Activated B cell treated with CpG ODN at 0.5 μM for 24 hours (primary cell): ENCODE measurements at regions not wholly inside any gene's neighbourhood (a gene's known extent, or its start where the extent isn't known, plus 50 kb on each side); places are given as distances from the start of the nearest gene placed in this dataset.

ENCODE experiments used
- ATAC-seq: fragments of 200-7000 bp; cut with Tn5 transposase; one replicate; pipeline ENCODE4 v1.10.0; 2021; ENCODE audit warnings: low read depth, mild to moderate bottlenecking, moderate library complexity
- CTCF ChIA-PET: fragments of 350-600 bp; sonication (Branson Sonifier 250); formaldehyde crosslinking; loops from one replicate; lab custom pipeline; 2021; ENCODE audit warnings: antibody characterized with exemption; lab: Charles Lee
- POLR2A ChIA-PET: fragments of 350-600 bp; sonication (Branson Sonifier 250); formaldehyde crosslinking; loops from one replicate; lab custom pipeline; 2021; ENCODE audit warnings: antibody characterized with exemption; lab: Charles Lee
- DNase-seq: peaks from one replicate; pipeline ENCODE4 v3.0.0; 2022
- H3K27ac Mint-ChIP-seq: one replicate; pipeline ENCODE4 v1.8.0; 2020; ENCODE audit warnings: mixed read lengths
- H3K27me3 Mint-ChIP-seq: one replicate; pipeline ENCODE4 v1.8.0; 2021; ENCODE audit warnings: mixed read lengths
- H3K36me3 Mint-ChIP-seq: one replicate; pipeline ENCODE4 v1.8.0; 2021; ENCODE audit warnings: low read depth, mixed read lengths
- H3K4me1 Mint-ChIP-seq: one replicate; pipeline ENCODE4 v1.8.0; 2021; ENCODE audit warnings: mixed read lengths
- H3K4me3 Mint-ChIP-seq: one replicate; pipeline ENCODE4 v1.8.0; 2020; ENCODE audit warnings: mild to moderate bottlenecking, mixed read lengths
- H3K9me3 Mint-ChIP-seq: one replicate; pipeline ENCODE4 v1.8.0; 2020; ENCODE audit warnings: mixed read lengths
- intact Hi-C: fragments of 100-400 bp; cut with micrococcal nuclease; formaldehyde crosslinking; loops from one replicate; pipeline ENCODE4 v1.15.1; 2024
- TF ChIP-seq, protein P1 (sequence below): fragments of 200-600 bp; IDR thresholded peaks from one replicate; pipeline ENCODE4 v1.8.0; 2022; ENCODE audit warnings: antibody characterized with exemption, mild to moderate bottlenecking

DNA sequence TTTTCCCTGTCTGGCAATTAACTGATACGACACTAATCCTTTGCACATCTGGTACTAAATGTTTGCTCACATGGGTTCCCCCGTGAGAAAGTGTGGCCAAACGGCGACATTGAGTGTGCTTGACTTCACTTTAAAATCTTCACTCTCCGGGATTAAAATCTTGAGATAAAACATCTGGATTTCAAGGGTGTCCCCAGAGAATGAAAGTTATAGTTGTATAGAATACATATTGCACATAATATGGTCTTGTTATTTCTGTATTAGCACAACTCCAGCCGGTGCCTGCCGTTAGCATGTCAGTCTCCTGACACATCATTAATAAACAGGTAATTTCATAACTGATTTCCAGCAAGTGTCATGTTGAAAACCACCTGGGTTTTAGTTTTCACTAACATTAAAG lies 749.0 kb upstream of the SOX9 start:
- TF ChIP-seq, protein P1, sequence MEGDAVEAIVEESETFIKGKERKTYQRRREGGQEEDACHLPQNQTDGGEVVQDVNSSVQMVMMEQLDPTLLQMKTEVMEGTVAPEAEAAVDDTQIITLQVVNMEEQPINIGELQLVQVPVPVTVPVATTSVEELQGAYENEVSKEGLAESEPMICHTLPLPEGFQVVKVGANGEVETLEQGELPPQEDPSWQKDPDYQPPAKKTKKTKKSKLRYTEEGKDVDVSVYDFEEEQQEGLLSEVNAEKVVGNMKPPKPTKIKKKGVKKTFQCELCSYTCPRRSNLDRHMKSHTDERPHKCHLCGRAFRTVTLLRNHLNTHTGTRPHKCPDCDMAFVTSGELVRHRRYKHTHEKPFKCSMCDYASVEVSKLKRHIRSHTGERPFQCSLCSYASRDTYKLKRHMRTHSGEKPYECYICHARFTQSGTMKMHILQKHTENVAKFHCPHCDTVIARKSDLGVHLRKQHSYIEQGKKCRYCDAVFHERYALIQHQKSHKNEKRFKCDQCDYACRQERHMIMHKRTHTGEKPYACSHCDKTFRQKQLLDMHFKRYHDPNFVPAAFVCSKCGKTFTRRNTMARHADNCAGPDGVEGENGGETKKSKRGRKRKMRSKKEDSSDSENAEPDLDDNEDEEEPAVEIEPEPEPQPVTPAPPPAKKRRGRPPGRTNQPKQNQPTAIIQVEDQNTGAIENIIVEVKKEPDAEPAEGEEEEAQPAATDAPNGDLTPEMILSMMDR: no peak
- Mint-ChIP-seq H3K4me3 (no peak overlapping the region), H3K27ac (no peak overlapping the region), H3K27me3 (no peaks in the 10 kb centered on the region), H3K4me1 (no peaks in the 10 kb centered on the region), H3K36me3 (no peaks in the 10 kb centered on the region), H3K9me3 (peaks cover 9% of the 10 kb centered on the region)
- ATAC-seq (no peak), DNase-seq (no peak)
- intact Hi-C loops: no loop called here
- ChIA-PET POLR2A (no interaction called here), CTCF (no interaction called here)

DNA sequence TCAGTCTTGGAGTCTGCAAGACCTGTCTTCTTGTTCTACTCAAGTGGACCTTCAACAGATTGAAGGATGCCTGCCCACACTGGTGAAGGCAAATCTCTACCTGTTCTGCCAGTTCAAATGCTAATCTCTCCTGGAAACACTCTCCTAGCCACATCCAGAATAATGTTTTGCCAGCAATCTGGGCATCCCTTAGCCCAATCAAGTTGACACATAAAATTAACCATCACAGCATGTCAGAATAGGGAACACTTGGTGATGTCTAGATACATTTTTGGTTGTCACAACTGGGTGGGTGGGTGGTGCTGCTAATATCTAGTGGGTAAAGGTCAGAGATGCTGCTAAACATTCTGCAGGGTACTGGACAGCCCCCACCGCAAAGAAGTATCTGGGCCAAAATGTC lies 744.9 kb upstream of the SOX9 start:
- no peak for ATAC-seq
- no peak for DNase-seq
- CTCF ChIA-PET: no interaction called here
- Mint-ChIP-seq H3K4me1 (no peaks in the 10 kb centered on the region), H3K9me3 (peaks cover 9% of the 10 kb centered on the region), H3K4me3 (no peak overlapping the region), H3K36me3 (no peaks in the 10 kb centered on the region), H3K27me3 (no peaks in the 10 kb centered on the region), H3K27ac (no peak overlapping the region)
- TF ChIP-seq, protein P1: no peak
- POLR2A ChIA-PET: no interaction called here
- intact Hi-C loops: no loop called here

DNA sequence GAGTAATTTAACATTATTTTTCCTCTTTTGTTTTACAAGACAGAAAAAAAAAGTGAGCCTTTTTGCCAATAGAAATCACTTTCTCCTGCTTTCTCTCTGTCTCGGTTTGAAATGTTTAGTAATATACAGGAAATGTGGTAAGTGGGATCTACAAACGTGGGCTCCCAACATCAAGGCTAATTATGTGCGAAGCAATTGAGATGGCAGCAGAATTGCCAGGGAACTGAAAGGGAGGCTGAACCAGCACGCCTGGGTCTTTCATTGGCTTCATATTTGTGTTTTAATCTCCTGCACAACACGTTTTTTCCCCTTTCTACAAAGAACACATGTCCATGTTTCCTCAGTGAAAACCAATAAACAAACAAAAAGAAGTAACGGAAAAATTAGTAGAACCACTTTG lies 743.9 kb upstream of the SOX9 start:
- Mint-ChIP-seq H3K27me3 (no peaks in the 10 kb centered on the region), H3K9me3 (peaks cover 9% of the 10 kb centered on the region), H3K4me1 (no peaks in the 10 kb centered on the region), H3K4me3 (no peak overlapping the region), H3K27ac (no peak overlapping the region), H3K36me3 (no peaks in the 10 kb centered on the region)
- TF ChIP-seq, protein P1: no peak
- no peak for DNase-seq
- intact Hi-C loops: no loop called here
- no peak for ATAC-seq
- POLR2A ChIA-PET: no interaction called here
- CTCF ChIA-PET: no interaction called here

DNA sequence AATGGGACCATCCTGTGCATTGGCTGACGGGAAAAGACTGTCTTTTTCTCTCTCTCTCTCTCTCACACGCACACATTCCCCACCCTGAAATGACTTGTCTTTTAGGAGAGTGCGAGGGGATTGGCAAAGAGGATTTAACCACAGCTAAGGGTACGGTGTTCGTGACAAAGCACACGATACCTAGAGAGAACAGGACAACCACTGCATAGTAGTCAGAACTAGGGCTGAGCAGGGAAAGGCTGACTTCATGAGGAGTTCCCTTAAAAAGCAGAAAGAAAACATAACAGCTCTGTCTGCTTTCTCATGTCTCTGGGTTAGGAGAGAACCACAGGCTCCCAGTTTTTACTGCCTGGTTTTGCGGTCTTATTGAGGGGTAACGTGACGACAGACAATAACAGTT lies 742.8 kb upstream of the SOX9 start:
- no peak overlapping the region for H3K4me3 Mint-ChIP-seq
- TF ChIP-seq, protein P1: no peak
- H3K4me1 Mint-ChIP-seq: no peaks in the 10 kb centered on the region
- peaks cover 5% of the 10 kb centered on the region for H3K9me3 Mint-ChIP-seq
- ATAC-seq (no peak), DNase-seq (no peak)
- intact Hi-C loops: no loop called here
- H3K27me3 Mint-ChIP-seq: no peaks in the 10 kb centered on the region
- ChIA-PET POLR2A (no interaction called here), CTCF (no interaction called here)
- no peaks in the 10 kb centered on the region for H3K36me3 Mint-ChIP-seq
- H3K27ac Mint-ChIP-seq: no peak overlapping the region

DNA sequence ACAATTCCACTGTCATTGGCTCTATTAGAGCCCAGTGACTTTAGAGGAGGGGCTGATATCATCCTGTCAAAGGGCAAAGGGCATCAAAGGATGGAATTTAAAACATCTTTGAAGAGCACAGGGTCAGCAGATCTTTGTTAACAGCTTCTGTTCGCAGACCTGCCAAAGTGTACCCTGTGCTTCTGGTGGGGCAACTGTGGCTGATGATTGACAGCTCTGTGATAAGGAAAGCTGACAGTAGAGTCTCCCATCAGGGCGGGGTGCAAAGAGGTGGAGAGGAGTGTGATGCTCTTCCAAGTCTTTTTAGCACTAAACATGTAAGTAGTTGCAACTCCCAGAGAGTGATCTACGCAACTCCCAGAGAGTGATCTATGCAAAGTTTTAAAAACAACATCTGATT lies 742.1 kb upstream of the SOX9 start:
- ChIA-PET CTCF (no interaction called here), POLR2A (no interaction called here)
- intact Hi-C loops: no loop called here
- no peak for ATAC-seq
- H3K27ac Mint-ChIP-seq: no peak overlapping the region
- H3K27me3 Mint-ChIP-seq: no peaks in the 10 kb centered on the region
- TF ChIP-seq, protein P1: no peak
- no peaks in the 10 kb centered on the region for H3K36me3 Mint-ChIP-seq
- peaks cover 5% of the 10 kb centered on the region for H3K9me3 Mint-ChIP-seq
- DNase-seq: no peak
- no peak overlapping the region for H3K4me3 Mint-ChIP-seq
- no peaks in the 10 kb centered on the region for H3K4me1 Mint-ChIP-seq
